Right lung (tissue), 2 donors: ENCODE measurements at regions not wholly inside any gene's neighbourhood (a gene's known extent, or its start where the extent isn't known, plus 50 kb on each side); places are given as distances from the start of the nearest gene placed in this dataset.

Source experiments
- DNase-seq, 2 donors: peaks; one replicate each; pipeline ENCODE4 v3.0.0-alpha.2; 2013

DNA sequence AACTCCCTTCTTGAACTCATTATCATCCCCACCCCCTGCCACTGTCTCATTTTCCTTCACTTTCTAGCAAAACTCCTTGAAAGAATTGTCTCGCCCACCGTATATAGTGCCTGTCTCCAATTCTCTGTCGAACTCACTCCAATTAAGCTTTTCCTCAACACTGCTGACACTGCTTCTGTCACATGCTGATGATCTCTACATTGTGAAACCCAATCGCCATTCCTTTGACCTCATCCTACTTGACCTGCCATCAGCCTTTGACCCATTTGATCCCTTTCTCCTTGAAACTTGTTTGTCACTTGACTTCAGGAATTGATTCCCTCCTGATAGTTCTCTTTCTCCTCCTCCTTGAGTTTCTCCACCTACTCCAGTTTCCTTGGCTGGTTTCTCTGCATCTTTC lies 54.8 kb downstream of the CCDC71L start:
- no peak for DNase-seq

DNA sequence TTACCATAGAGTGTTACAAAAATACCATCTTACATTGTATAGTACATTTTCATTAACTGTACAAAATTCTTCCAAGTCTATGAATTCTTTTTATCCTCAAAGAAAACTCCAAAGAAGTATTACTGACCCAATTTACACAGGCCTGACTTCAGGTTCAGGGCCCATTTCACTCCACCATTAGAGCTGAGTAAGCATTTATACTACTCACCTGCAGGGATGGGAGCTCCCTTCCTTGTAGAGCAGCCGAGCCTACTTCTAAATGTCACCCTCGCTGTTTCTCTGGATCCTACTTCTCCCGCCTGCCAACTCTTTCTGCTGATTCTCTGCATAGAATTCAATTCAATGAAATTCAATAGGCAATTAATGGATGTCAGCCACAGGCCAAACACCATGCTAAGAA lies 56.0 kb downstream of the CCDC71L start:
- DNase-seq, result no peak

DNA sequence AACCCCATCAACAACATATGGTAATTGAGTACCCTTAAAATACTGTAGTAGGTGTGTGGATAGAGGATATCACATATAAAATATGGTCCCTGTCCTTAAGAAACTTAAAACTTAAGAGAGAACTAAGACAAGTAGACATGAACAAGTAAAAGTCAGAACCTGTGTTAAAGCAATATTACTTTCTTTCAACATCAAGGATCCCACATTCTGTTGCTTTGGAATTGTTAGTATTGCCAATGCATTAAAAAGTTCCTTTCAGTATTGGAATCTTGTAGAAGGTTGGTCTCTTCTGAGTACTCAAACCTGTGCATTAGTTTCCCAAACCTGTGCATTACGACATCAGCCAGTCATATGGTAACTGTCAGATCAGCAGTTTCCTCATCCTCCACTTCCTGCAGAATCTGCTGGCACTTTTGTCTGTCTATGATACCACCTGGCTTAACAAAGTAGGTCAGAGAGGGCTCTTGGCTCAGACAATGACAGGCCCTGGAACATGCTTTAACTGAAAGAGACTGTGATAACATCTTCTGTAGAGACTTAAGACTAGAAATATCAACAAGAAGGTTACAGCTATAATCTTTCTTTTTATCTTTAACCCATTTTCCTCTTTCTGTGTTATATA lies 56.5 kb downstream of the CCDC71L start:
- DNase-seq, result no peak

DNA sequence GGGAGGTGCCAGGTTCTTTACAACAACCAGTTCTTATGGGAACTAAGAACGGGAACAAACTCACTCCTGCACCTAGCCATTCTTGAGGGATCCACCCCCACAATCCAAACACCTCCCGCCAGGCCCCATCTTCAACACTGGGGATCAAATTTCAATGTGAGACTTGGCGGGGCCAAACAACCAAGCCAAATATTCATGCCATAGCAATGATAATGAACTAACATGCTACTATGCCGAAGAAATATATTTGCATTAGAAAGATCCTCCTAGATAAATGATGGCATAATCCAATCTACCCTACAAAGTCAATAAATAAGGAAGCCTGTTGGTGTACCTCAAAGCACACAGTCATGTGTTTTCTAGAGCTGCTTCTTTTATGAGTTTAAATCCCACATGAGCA lies 57.6 kb downstream of the CCDC71L start:
- DNase-seq, result no peak

DNA sequence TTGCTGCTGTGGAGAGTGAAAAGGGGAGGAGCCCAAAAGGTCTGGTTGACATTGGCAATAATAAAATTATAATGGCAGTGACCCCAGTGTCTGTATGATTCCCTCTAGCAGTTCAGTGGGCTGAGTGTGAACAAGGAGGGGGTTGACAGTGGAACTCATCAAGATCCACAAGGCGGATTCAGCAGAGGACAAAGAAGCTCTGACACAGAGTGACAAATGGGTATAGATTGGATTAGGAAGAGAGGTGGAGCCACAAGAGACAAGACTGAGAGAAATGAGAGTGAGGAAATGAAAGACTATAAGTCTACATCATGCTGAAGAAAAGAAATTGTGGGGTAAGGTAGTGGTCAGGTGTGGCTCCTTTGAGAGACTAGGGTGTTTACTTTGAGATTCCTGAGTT lies 58.9 kb downstream of the CCDC71L start:
- no peak for DNase-seq

DNA sequence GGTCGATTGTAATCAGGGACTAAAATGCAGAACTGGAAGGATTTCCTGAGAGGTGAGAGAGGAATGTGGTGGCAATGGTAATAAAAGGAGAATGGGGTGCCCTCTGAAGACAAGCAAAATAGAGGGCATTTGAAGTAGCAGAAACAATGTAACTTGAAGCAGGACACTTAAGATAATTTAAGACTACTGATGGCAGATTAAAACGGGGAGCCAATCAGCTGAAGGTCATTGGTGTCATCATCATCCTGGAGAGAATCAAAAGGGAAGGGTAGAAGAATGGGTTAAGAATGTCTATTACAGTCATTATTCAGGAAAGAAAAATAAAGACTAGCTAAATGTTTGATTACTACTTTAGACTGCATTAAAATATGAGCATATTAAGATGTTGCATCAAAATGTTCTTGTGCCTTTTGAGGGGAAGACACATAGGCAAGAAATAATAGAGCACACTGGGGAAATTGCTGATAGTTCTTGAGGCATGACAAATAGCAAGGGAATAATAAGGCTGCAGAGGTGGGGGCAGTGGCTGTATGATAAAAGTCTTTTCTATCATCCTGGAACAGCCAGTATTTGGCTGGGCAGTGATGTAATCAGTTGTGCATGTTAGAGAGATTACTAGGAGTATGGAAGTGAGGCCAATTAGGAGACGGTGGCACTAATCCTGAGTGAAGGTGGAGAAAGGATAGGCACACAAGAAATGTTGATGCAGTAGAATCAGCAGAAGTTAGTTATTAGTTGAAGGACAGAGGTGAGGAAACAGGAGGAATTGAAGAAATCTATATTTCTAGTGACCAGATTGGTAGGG lies 60.2 kb downstream of the CCDC71L start:
- DNase-seq, result no peak

DNA sequence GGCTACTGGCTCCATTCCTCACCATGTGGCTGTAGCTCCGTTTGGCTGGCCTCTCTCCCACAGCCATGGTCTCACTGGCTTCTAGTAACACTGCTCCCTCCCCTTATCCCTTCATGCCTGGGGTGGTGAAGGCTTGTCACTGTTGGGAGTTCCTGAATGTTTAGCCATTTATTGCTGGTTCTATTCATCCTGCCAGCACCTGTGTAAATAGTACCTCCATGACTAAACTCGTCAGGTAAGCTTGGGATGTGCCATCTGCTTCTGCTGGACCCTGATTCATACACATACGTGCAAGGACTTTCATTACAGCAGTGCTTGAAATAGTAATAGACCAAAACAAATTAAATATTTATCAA lies 61.6 kb downstream of the CCDC71L start:
- no peak for DNase-seq

DNA sequence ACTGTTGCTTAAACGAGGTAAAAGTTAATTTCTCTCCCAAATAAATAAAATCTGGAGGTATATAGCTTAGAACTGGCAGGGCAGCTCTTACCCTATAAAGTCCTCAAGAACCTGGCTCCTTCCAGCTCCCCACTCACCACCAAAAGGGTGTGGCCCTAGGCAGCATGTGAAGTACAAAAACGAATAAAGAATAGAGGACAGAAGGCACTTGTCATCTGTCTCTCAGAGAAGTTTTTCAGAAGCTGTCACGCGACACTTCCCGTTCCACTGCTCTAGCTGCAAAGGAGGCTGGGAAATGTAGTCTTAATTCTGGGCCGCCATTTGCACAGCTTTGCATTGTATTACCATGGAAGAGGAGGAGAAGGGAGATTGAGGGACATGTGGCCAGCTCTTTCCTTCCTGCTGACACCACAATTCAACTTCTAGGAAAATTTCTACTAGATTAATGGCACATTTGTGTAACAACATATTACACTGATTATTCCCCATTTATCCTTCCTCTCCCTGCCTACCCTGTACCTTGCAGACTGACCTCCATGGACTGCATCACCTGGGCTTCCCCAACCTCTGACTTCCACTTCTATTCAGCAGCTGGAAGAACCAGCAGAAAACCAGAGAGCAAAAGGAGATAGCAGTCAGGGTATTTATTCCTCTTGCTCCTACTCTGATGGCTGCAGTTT lies 62.2 kb downstream of the CCDC71L start:
- peak; percentile 18 for DNase-seq

DNA sequence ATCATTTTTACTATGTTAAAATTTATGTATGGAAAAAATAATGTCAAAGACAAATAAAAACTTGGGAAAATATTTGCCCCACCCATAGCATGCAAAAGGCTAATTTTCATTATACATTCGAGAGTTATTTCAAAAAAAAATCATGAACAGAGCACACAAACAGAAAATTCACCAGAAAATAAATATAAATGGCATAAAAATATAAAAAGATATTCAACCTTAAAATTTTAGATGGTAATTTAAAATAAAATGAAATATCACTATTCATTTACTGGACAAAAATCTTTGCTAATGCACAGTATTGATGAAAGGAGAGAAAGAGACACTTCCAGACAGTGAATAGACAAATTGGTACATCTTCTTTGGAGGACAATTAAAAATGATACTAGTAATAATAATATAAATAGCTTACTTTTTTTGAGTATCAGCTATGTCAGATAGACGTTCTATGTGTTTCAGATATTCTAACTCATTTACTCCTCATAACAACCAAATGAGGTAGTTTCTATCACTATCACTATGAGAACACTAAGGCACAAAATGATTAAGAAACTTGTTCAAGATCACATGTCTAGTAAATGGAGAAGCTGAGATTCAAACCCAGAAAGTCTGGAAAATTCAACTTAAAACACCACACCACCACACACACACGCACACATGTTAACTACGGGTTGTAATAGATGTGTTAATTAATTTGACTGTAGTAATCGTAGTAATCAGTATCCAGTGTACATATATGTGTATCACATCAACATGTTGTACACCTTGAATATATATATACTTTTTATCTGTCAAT lies 63.0 kb downstream of the CCDC71L start:
- no peak for DNase-seq

DNA sequence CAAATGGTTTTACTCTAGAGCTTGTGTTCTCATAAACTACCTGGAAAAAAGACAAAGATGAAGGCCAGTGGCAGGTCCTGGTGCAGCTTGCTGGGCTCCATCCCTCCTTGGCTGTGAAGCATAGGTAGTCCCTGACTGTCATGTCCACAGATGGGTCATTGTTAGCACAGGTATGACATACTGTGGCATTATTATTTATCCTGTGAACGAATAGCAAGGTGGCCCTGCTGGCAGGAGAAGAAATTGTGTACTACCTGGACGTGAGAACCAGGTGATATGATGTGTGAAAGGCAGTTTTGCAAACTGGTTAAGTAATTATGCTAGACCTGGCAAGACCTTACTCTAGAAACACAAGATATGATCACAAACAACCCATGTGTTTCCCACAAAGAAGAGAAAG lies 63.9 kb downstream of the CCDC71L start:
- DNase-seq, result no peak

DNA sequence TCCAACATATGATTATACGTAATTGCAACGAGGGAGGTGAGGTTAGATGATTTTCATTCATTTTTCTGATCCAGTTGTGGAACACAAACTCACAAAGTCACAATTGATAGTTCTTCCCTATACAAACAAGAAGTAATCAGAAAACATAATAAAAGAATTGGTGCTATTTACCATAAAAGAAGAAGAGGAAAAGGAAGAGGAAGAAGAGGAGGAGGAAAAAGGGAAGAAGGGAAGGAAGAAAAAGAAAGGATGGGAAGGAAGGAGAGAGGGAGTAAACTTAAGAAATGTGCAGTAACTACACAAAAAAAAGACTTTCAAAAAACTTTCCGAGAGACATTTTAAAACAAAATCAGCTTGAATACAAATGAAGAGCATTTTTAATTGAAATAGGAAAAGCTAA lies 65.0 kb downstream of the CCDC71L start:
- no peak for DNase-seq

DNA sequence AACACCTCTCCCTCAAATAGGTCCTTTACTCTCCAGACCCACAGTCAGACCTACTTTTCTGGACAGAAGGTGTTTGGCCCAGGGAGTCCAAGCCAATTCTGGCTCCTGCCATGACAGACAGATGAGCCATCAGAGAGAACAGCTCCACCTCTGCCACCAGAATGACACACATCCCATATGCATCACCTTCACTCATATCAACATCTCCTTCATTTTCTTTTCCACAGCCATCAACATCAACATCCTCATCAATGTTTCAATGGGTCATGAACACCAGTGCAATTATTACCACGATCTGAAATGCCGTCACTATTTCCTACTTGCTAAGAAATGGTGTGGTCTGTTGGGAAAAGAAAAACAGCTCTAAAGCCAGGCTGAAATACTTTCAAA lies 67.9 kb downstream of the CCDC71L start:
- no peak for DNase-seq

DNA sequence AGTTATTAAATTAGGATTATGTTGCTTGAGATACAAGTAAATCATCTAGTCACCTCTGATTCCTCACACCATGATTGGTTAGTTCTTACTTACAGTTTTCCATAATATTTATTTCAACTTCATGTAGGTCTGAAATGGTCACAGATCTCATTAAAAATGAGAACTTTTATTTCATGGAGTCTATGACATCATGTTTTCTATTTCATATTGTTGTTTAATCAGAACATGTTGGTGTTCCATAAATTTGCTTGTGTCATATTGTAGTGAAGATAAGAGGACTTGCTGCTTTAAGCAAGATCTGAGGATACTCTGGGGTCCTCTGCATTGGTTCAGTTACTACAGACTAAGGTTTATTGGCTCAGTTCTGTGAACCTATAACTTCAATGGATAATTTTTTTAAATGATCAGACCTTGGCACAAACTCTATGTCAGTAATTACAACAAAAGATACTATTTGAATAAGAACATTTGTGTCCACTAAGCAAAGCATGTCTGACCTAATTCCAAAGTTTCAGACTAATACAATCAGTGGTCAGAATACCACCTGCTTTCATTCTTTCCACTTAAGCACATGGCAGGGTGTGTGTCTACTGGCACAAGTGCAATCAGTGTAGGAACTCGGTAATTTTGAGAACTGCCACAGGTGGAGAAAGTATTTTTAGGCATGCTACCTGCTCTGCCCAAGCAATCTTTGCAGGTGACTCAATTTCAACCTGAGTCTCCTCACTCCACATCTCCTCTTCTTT lies 68.5 kb downstream of the CCDC71L start:
- no peak for DNase-seq

DNA sequence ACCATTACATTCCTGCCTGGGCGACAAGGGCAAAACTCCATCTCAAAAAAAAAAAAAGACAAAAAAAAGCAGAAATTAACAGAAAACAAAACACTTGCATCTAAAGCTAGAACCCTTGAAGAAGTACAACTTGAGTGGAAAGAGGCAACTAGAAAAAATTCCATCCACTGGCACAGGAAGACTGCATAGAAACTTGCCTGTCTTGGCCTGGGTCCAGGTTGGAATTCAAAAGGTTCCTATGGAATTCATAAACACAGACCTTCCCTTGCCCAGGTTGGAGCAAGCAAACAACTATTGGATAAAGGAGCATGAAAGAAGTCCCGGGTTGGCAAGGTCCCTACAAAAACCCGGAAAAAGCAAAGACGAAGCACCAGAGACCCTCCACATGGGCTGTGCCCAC lies 69.8 kb downstream of the CCDC71L start:
- DNase-seq, result no peak

DNA sequence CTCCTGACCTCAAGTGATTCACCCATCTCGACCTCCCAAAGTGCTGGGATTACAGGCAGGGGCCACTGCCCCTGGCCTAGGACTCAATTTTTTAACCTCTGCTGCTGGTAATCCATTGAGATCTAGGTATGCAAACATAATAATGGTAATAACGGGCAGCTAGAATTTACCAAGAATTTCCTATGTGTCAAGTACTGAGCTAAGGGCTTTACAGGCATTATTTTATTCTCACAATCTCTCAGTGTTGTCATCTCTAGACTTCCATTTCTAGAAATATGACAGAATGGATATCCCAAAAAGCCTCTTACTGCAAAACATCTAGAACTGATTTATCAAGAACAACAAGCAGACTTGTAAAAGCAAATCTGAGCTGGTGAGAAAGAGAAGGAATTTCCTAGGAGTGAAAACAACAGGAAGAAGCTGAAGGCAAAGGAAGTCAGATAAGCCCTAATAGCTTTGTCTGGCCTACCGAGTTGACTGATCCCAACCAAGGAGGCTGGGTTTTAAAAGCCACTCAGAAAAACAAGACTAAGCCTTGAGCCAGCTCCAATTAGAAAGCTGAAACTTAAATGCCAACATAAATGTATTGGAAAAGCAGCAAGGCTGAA lies 70.6 kb downstream of the CCDC71L start:
- DNase-seq, result no peak

DNA sequence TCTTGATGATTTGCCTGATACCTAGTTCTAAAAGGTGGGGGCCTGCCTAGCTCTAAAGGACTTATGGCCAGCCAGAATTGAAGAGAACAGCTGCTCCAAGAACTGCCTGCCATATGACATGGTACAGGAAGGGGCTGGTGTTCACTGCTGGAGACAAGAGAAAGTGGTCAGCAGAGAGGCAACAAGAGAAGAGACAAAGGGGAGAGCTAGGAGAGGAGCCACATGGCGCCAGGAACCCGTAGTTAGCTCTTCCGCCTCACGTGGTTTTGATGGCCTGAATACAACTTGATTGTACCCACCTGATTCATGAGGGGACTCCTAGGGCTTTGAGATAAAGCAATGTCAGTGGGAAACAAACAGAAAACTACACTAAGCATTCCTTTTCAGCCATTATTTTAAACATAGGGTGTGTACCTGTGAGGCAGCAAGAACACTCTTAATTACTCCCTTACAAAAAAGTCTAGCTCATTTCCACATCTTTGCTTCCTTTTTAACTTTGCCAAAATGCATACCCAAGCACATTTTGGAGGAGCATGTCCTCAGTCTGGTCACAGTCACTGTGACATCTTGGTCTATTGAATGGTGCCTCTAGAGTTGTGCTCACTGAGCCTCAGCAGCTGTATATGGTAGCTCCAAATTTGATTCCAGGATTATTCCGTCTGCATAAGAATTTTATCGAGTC lies 71.6 kb downstream of the CCDC71L start:
- DNase-seq, result no peak

DNA sequence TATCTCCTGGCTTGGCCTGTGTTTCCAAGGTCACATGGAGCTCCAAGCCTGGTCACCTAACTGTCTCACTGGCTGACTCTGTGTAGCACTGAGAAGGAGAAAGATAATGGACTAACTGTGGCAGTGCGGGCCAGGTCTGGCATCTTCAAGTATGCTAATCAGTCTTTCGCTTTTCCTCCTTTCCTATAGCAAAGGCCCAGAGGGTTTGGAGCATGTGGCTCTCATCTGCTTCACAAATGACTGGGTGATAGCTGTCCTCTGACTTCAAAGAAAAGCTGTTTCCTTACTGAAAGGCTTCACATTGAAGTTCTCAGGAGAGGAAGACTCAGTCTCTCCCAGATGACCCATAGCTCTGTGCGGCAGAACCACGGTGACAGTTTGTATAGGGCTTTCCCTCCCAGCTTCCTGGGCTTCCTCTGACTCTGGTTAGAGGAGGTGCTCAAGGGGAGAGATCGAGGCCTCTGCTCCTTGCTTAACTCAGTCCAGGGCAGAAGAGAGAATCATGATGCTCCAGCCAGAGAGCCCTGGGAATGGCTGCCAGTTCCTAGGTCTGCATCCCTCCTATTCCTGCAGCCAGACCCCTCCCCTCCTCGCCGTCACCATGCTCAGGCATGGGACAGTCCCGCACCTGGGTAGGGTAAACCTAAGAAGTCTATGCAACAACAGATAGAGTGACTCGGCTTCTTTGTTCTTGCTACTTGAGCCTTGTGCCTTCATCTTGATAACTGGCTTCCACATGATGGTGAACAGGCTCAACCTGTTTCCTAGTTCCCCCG lies 72.3 kb downstream of the CCDC71L start:
- DNase-seq, result peak in 1 of 2 donors; percentile 12

DNA sequence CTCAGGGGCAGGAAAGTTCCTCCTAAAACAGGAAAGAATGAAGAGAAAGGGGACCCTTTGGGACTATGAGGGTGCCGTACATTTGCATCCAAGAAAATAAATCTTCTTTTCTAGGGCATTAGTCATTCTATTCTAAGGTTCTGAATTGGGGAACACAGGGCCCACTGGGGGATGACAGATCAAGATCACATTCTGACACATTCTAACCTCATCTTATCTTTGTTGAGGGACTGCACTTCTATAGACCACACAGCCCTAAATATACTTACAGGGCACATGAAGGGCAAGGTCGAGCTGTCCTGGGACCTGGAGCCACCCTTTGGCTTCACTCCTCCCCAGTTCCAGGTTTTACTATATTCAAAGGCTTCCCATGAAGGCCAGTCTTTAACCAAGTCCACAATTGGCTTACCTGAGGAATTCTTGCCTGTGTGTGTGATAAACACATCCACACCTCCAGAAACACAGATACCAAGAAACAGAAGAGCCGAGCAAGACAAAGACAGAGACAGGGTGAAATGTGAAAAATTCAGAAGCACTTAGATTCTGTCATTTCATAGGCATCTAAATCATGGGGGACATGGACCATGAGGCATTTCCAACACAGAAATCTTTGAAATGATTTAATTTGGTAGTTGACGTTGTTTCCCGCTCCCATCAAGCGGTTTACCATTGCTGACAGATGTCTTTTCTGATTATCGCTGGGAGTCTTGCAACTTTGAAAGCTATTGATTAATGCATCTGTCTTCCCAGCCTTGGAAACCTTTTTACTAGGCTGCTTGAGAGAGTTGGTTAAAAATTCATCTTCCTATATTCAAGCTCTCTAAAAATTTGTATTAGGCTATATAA lies 75.8 kb downstream of the CCDC71L start:
- no peak for DNase-seq
